Activated naive CD4-positive, alpha-beta T cell treated with anti-CD3 and anti-CD28 coated beads, Interleukin-2, amount 50 U/mL, for 24 hours (primary cell): ENCODE measurements at regions not wholly inside any gene's neighbourhood (a gene's known extent, or its start where the extent isn't known, plus 50 kb on each side); places are given as distances from the start of the nearest gene placed in this dataset.

ENCODE experiments used
- H3K27ac Mint-ChIP-seq: one replicate; pipeline ENCODE4 v1.8.0; 2021; ENCODE audit warnings: mild to moderate bottlenecking, mixed read lengths
- H3K27me3 Mint-ChIP-seq: one replicate; pipeline ENCODE4 v1.8.0; 2021; ENCODE audit warnings: mixed read lengths
- H3K36me3 Mint-ChIP-seq: one replicate; pipeline ENCODE4 v1.8.0; 2021; ENCODE audit warnings: mixed read lengths
- H3K4me1 Mint-ChIP-seq: one replicate; pipeline ENCODE4 v1.8.0; 2021; ENCODE audit warnings: mixed read lengths
- H3K4me3 Mint-ChIP-seq: one replicate; pipeline ENCODE4 v1.8.0; 2021; ENCODE audit warnings: mild to moderate bottlenecking, mixed read lengths
- H3K9me3 Mint-ChIP-seq: one replicate; pipeline ENCODE4 v1.8.0; 2021; ENCODE audit warnings: mixed read lengths

GRCh38 chr20:22411286-22411626, 173.1 kb downstream of the FOXA2 start:
- Mint-ChIP-seq H3K27ac (no peak overlapping the region), H3K27me3 (peaks cover 2% of the 10 kb centered on the region), H3K4me1 (peaks cover 3% of the 10 kb centered on the region), H3K4me3 (no peak overlapping the region), H3K9me3 (peaks cover 13% of the 10 kb centered on the region), H3K36me3 (no peaks in the 10 kb centered on the region)

GRCh38 chr20:22410556-22411130, 173.7 kb downstream of the FOXA2 start:
- H3K27ac Mint-ChIP-seq, result no peak overlapping the region
- H3K4me1 Mint-ChIP-seq, result peaks cover 3% of the 10 kb centered on the region
- no peak overlapping the region for H3K4me3 Mint-ChIP-seq
- H3K27me3 Mint-ChIP-seq, result peaks cover 2% of the 10 kb centered on the region
- H3K36me3 Mint-ChIP-seq, result no peaks in the 10 kb centered on the region
- peaks cover 13% of the 10 kb centered on the region for H3K9me3 Mint-ChIP-seq

- H3K9me3 Mint-ChIP-seq, result peaks cover 13% of the 10 kb centered on the region
- peaks cover 4% of the 10 kb centered on the region for H3K27me3 Mint-ChIP-seq
- no peak overlapping the region for H3K27ac Mint-ChIP-seq
- peaks cover 3% of the 10 kb centered on the region for H3K4me1 Mint-ChIP-seq
- no peak overlapping the region for H3K4me3 Mint-ChIP-seq
- H3K36me3 Mint-ChIP-seq, result no peaks in the 10 kb centered on the region
Observed at GRCh38 chr20:22408521-22409402, 175.6 kb downstream of the FOXA2 start.

DNA sequence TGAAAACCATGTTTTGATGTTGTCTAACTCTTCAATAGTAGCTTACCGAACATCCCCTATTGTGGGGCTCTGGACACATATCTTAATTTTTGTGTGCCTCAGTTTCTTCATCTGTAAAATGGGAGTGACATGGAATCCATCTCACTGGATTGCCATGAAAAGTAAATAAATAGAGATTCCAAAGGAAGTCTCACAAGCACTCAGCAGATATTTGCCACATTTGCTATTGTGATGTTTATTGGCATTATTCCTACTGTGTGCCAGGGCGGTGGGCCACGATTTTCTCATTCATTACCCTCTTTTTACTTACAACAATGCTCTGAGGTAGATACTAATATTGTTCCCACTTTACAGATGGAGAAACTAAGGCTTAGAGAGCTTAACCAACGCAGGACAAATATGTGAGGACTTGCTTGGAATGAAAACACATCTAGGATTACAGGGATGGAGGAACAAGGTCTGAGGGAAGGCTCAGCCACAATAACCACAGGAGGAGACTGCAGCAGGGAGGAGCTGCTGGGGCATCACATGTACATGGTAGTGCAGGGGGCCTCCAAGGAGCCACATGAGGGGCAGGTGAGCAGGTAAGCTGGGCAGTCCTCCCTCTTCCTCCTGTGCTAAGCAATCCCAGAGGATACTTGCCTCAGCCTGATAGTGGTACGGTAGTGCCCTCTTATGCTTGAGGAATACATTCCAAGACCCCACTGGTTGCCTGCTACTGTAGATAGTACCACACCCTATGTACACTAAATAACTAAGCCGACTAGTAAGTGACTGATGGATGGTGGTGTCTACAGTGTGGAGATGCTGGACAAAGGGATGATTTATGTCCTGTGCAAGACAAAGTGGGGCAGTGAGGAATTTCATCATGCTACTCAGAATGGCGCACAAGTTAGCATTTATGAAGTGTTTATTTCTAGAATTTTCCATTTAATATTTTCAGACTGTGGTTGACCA, 176.9 kb downstream of the FOXA2 start:
- Mint-ChIP-seq H3K36me3 (no peaks in the 10 kb centered on the region), H3K27me3 (peaks cover 7% of the 10 kb centered on the region), H3K4me3 (no peak overlapping the region), H3K27ac (no peak overlapping the region), H3K9me3 (peaks cover 13% of the 10 kb centered on the region), H3K4me1 (peaks cover 3% of the 10 kb centered on the region)

GRCh38 chr20:22404419-22405170, 179.8 kb downstream of the FOXA2 start:
- Mint-ChIP-seq H3K4me1 (peaks cover 3% of the 10 kb centered on the region), H3K4me3 (no peak overlapping the region)

GRCh38 chr20:22403632-22404361, 180.6 kb downstream of the FOXA2 start:
- Mint-ChIP-seq H3K27me3 (peaks cover 7% of the 10 kb centered on the region), H3K4me3 (no peak overlapping the region), H3K4me1 (peaks cover 3% of the 10 kb centered on the region), H3K36me3 (no peaks in the 10 kb centered on the region), H3K9me3 (peaks cover 3% of the 10 kb centered on the region), H3K27ac (no peak overlapping the region)

More at GRCh38 chr20:22404419-22405170, 179.8 kb downstream of the FOXA2 start:
- Mint-ChIP-seq H3K27ac (no peak overlapping the region), H3K27me3 (peaks cover 7% of the 10 kb centered on the region), H3K9me3 (peaks cover 7% of the 10 kb centered on the region), H3K36me3 (no peaks in the 10 kb centered on the region)

- no peak overlapping the region for H3K4me3 Mint-ChIP-seq
- peaks cover 3% of the 10 kb centered on the region for H3K4me1 Mint-ChIP-seq
- no peak overlapping the region for H3K27ac Mint-ChIP-seq
- H3K9me3 Mint-ChIP-seq, result no peaks in the 10 kb centered on the region
- no peaks in the 10 kb centered on the region for H3K36me3 Mint-ChIP-seq
- peaks cover 6% of the 10 kb centered on the region for H3K27me3 Mint-ChIP-seq
Observed at GRCh38 chr20:22403022-22403631, 181.2 kb downstream of the FOXA2 start.

DNA sequence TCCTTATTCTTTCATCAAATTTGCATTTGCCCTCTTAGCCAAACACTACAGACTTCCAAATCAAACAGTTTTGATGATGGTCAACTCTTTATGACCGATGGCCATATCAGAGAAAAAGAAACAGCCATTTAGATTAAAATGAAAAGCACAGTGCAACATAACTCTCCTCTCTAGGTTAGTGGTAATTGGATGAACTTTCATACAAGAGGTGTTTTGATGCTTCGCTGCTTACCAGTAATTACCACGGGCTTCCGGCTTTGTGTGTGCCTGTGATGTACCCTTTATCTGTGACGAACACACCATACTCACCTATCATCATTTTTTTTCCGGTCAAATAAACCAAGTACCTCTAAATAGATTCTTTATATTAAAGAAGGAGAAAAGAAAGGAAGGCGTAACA, 181.8 kb downstream of the FOXA2 start:
- Mint-ChIP-seq H3K27ac (no peak overlapping the region), H3K27me3 (peaks cover 6% of the 10 kb centered on the region), H3K36me3 (no peaks in the 10 kb centered on the region), H3K4me3 (no peak overlapping the region), H3K9me3 (no peaks in the 10 kb centered on the region), H3K4me1 (peaks cover 3% of the 10 kb centered on the region)

DNA sequence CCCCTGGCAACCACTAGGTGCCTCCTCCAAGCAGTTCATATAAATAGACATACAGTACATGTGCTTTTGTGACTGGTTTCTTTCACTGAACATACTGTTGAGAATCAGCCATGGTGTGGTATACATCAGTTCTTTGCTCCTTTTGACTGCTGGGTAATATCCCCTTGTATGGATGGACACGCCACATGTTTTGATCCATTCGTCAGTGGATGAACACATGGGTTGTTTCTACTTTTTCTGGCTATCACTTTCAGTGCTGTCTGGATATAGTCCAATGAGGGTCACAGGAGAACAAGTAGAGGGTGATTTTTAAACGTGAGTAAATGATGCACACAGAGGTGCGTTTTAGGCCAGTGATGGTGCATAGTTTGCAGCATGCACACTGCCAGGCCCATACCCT, 183.9 kb downstream of the FOXA2 start:
- peaks cover 6% of the 10 kb centered on the region for H3K27me3 Mint-ChIP-seq
- H3K36me3 Mint-ChIP-seq, result no peaks in the 10 kb centered on the region
- H3K9me3 Mint-ChIP-seq, result no peaks in the 10 kb centered on the region
- no peaks in the 10 kb centered on the region for H3K4me1 Mint-ChIP-seq
- no peak overlapping the region for H3K4me3 Mint-ChIP-seq
- H3K27ac Mint-ChIP-seq, result no peak overlapping the region

- Mint-ChIP-seq H3K4me1 (no peaks in the 10 kb centered on the region), H3K9me3 (no peaks in the 10 kb centered on the region), H3K27ac (no peak overlapping the region), H3K4me3 (no peak overlapping the region), H3K36me3 (no peaks in the 10 kb centered on the region), H3K27me3 (no peaks in the 10 kb centered on the region)
Observed at GRCh38 chr20:22394583-22394982, 189.8 kb downstream of the FOXA2 start.

GRCh38 chr20:22390543-22390903, 193.8 kb downstream of the FOXA2 start:
- no peaks in the 10 kb centered on the region for H3K27me3 Mint-ChIP-seq
- no peak overlapping the region for H3K4me3 Mint-ChIP-seq
- no peaks in the 10 kb centered on the region for H3K36me3 Mint-ChIP-seq
- H3K4me1 Mint-ChIP-seq, result no peaks in the 10 kb centered on the region
- no peaks in the 10 kb centered on the region for H3K9me3 Mint-ChIP-seq
- H3K27ac Mint-ChIP-seq, result no peak overlapping the region

GRCh38 chr20:22389836-22390542, 194.4 kb downstream of the FOXA2 start:
- H3K4me1 Mint-ChIP-seq, result no peaks in the 10 kb centered on the region
- H3K9me3 Mint-ChIP-seq, result no peaks in the 10 kb centered on the region
- no peak overlapping the region for H3K4me3 Mint-ChIP-seq
- no peaks in the 10 kb centered on the region for H3K36me3 Mint-ChIP-seq
- no peak overlapping the region for H3K27ac Mint-ChIP-seq
- no peaks in the 10 kb centered on the region for H3K27me3 Mint-ChIP-seq

GRCh38 chr20:22387452-22387851, 196.9 kb downstream of the FOXA2 start:
- H3K4me3 Mint-ChIP-seq, result no peak overlapping the region
- no peaks in the 10 kb centered on the region for H3K4me1 Mint-ChIP-seq
- H3K27ac Mint-ChIP-seq, result no peak overlapping the region
- no peaks in the 10 kb centered on the region for H3K36me3 Mint-ChIP-seq
- no peaks in the 10 kb centered on the region for H3K27me3 Mint-ChIP-seq
- H3K9me3 Mint-ChIP-seq, result no peaks in the 10 kb centered on the region

DNA sequence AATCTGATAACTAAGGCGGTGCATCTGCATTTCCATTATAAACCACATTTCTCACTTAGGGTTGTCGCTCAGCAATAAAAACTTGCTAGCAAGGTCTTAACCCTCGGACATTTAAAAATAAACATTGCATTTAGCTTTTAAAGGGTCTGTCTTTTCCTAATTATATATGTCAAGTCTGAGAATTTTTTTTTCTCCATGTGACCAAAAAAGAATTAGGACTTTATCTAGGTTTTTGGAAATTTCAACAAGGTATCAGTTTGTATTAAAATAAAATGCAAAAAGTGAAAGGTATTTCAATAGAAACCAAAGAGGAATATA, 198.1 kb downstream of the FOXA2 start:
- H3K9me3 Mint-ChIP-seq, result no peaks in the 10 kb centered on the region
- no peaks in the 10 kb centered on the region for H3K36me3 Mint-ChIP-seq
- H3K4me1 Mint-ChIP-seq, result no peaks in the 10 kb centered on the region
- no peak overlapping the region for H3K27ac Mint-ChIP-seq
- no peak overlapping the region for H3K4me3 Mint-ChIP-seq
- no peaks in the 10 kb centered on the region for H3K27me3 Mint-ChIP-seq
